H1 (cell line): ENCODE measurements at regions not wholly inside any gene's neighbourhood (a gene's known extent, or its start where the extent isn't known, plus 50 kb on each side); places are given as distances from the start of the nearest gene placed in this dataset.

Source experiments
- CTCF ChIA-PET: fragments of 300-600 bp; sonication (Branson Sonifier 250); formaldehyde crosslinking; loops from one replicate; lab custom pipeline; 2021; ENCODE audit not compliant: partially characterized antibody; lab: Charles Lee
- POLR2A ChIA-PET: fragments of 300-600 bp; sonication (Branson Sonifier 250); formaldehyde crosslinking; loops from one replicate; lab custom pipeline; 2021; ENCODE audit warnings: inconsistent platforms; ENCODE audit not compliant: partially characterized antibody; lab: Charles Lee
- DNase-seq, 2 experiments: peaks; one replicate each; pipeline versions ENCODE4 v3.0.0 to v3.0.0-alpha.2; 2010 to 2022; ENCODE audit warnings: low spot score in 2 of 2, low read depth in 1 of 2, mixed read lengths in 1 of 2
- FAIRE-seq: peaks from 2 replicates; lab custom pipeline; 2011; peaks lifted over from hg19 to GRCh38; lab: Jason Lieb, UNC
- H2AFZ ChIP-seq: 2 replicates; pipeline ENCODE4 v1.8.1; 2012; ENCODE audit warnings: low read length, inconsistent platforms
- H2AK5ac ChIP-seq: 2 replicates; pipeline ENCODE4 v1.6.1; 2013; ENCODE audit warnings: low read depth, low read length
- H2BK120ac ChIP-seq: replicated peaks from 2 replicates; pipeline ENCODE3; 2013; ENCODE audit warnings: low read depth, low read length, inconsistent platforms
- H2BK12ac ChIP-seq: 2 replicates; pipeline ENCODE4 v1.6.1; 2013; ENCODE audit warnings: low read depth, low read length
- H2BK15ac ChIP-seq: 2 replicates; pipeline ENCODE4 v1.6.1; 2013; ENCODE audit warnings: low read length
- H2BK20ac ChIP-seq: 2 replicates; pipeline ENCODE4 v1.6.1; 2013; ENCODE audit warnings: low read length
- H2BK5ac ChIP-seq: 2 replicates; pipeline ENCODE4 v1.6.1; 2013; ENCODE audit warnings: low read depth, low read length
- H3K14ac ChIP-seq: 2 replicates; pipeline ENCODE4 v1.6.1; 2013; ENCODE audit warnings: inconsistent platforms; ENCODE audit not compliant: insufficient read length
- H3K18ac ChIP-seq: 2 replicates; pipeline ENCODE4 v1.6.1; 2013; ENCODE audit warnings: low read length; ENCODE audit errors: extremely low read depth
- H3K23ac ChIP-seq: 2 replicates; pipeline ENCODE4 v1.6.1; 2013; ENCODE audit warnings: inconsistent platforms; ENCODE audit not compliant: insufficient read length
- H3K23me2 ChIP-seq: 2 replicates; pipeline ENCODE4 v1.6.1; 2013; ENCODE audit warnings: low read depth, low read length
- H3K27ac ChIP-seq: 2 replicates; pipeline ENCODE4 v1.6.1; 2011; ENCODE audit warnings: low read depth, low read length, inconsistent platforms
- H3K27me3 ChIP-seq, 4 experiments: replicated peaks in 1 of 4; 1 replicate in 1 of 4; 2 replicates in 3 of 4; pipeline versions ENCODE4 v1.6.1 to v1.8.1; 2011 to 2013; ENCODE audit warnings: low read length in 3 of 4, mild to moderate bottlenecking in 3 of 4, inconsistent platforms in 2 of 4, mixed read lengths in 2 of 4, moderate library complexity in 1 of 4; ENCODE audit not compliant: control insufficient read depth in 3 of 4, insufficient read depth in 3 of 4; ENCODE audit errors: extremely low read depth in 1 of 4
- H3K36me3 ChIP-seq, 4 experiments: 2 replicates each; pipeline versions ENCODE4 v1.6.1 to v1.8.1; 2011 to 2013; ENCODE audit warnings: mild to moderate bottlenecking in 4 of 4, low read length in 3 of 4, moderate library complexity in 2 of 4, control low read depth in 1 of 4, inconsistent platforms in 1 of 4; ENCODE audit not compliant: insufficient read depth in 4 of 4, control insufficient read depth in 2 of 4
- H3K4ac ChIP-seq: replicated peaks from 2 replicates; pipeline ENCODE3; 2013; ENCODE audit warnings: low read length, low read depth, mixed read lengths, inconsistent platforms; ENCODE audit not compliant: insufficient read length
- H3K4me1 ChIP-seq, 4 experiments: replicated peaks in 1 of 4; 1 replicate in 1 of 4; 2 replicates in 3 of 4; pipeline versions ENCODE4 v1.6.1 to v1.8.1; 2011 to 2013; ENCODE audit warnings: low read length in 3 of 4, inconsistent platforms in 2 of 4, mixed read lengths in 1 of 4; ENCODE audit not compliant: insufficient read depth in 4 of 4, control insufficient read depth in 3 of 4
- H3K4me2 ChIP-seq, 2 experiments: 2 replicates each; pipeline versions ENCODE4 v1.6.1 to v1.8.1; 2011 to 2013; ENCODE audit warnings: low read depth in 2 of 2, low read length in 2 of 2, control low read depth in 1 of 2, inconsistent platforms in 1 of 2, mild to moderate bottlenecking in 1 of 2; ENCODE audit not compliant: insufficient read depth in 1 of 2
- H3K4me3 ChIP-seq, 4 experiments: fragments of 200-600, 300-600 bp in 1 of 4; sonication (generic), shearing (Covaris generic), sonication (Bioruptor Twin) in 1 of 4; 2 replicates each; pipeline versions ENCODE4 v1.5.1 to v1.8.1; 2011 to 2016; ENCODE audit warnings: low read length in 4 of 4, low read depth in 3 of 4, control low read depth in 2 of 4, inconsistent platforms in 2 of 4, mild to moderate bottlenecking in 2 of 4, mixed read lengths in 1 of 4, moderate library complexity in 1 of 4; ENCODE audit not compliant: insufficient read depth in 2 of 4; ENCODE audit errors: extremely low read depth in 1 of 4
- H3K56ac ChIP-seq: replicated peaks from 2 replicates; pipeline ENCODE3; 2013; ENCODE audit warnings: low read depth, mild to moderate bottlenecking, mixed read lengths, low read length, inconsistent platforms; ENCODE audit not compliant: insufficient read length
- H3K79me1 ChIP-seq: 2 replicates; pipeline ENCODE4 v1.6.1; 2013; ENCODE audit warnings: low read depth, low read length, control low read depth
- H3K79me2 ChIP-seq, 2 experiments: 2 replicates each; pipeline versions ENCODE4 v1.6.1 to v1.8.1; 2012 to 2013; ENCODE audit warnings: low read length in 2 of 2, mild to moderate bottlenecking in 2 of 2, inconsistent platforms in 1 of 2; ENCODE audit not compliant: insufficient read depth in 2 of 2, control insufficient read depth in 1 of 2
- H3K9ac ChIP-seq, 4 experiments: replicated peaks in 1 of 4; 1 replicate in 1 of 4; 2 replicates in 3 of 4; pipeline versions ENCODE4 v1.6.1 to v1.8.1; 2011 to 2013; ENCODE audit warnings: low read depth in 3 of 4, low read length in 3 of 4, control low read depth in 2 of 4, mild to moderate bottlenecking in 2 of 4, moderate library complexity in 2 of 4, inconsistent platforms in 1 of 4; ENCODE audit errors: extremely low read depth in 1 of 4
- H3K9me3 ChIP-seq, 2 experiments: 2 replicates each; pipeline versions ENCODE4 v1.6.1 to v1.8.1; 2012 to 2013; ENCODE audit warnings: mild to moderate bottlenecking in 2 of 2, moderate library complexity in 2 of 2, control low read depth in 1 of 2, inconsistent platforms in 1 of 2, low read depth in 1 of 2, low read length in 1 of 2, mixed read lengths in 1 of 2; ENCODE audit not compliant: insufficient read depth in 2 of 2
- H4K20me1 ChIP-seq, 2 experiments: replicated peaks in 1 of 2; 2 replicates each; pipeline versions ENCODE3 to v1.8.1; 2011 to 2013; ENCODE audit warnings: inconsistent platforms in 2 of 2, low read length in 2 of 2, mild to moderate bottlenecking in 1 of 2; ENCODE audit not compliant: insufficient read depth in 2 of 2, control insufficient read depth in 1 of 2
- H4K5ac ChIP-seq: 2 replicates; pipeline ENCODE4 v1.6.1; 2013; ENCODE audit warnings: low read length, low read depth, mixed read lengths, inconsistent platforms; ENCODE audit not compliant: insufficient read length
- H4K8ac ChIP-seq: 2 replicates; pipeline ENCODE4 v1.8.0; 2013; ENCODE audit warnings: mild to moderate bottlenecking, moderate library complexity, low read length, inconsistent platforms; ENCODE audit not compliant: insufficient read depth; ENCODE audit errors: extremely low read depth
- H4K91ac ChIP-seq: replicated peaks from 2 replicates; pipeline ENCODE3; 2013; ENCODE audit warnings: low read length, mixed read lengths, inconsistent platforms; ENCODE audit not compliant: insufficient read length
- BCL11A ChIP-seq, 2 experiments: IDR thresholded peaks; one replicate each; pipeline ENCODE4 v1.6.1; 2011; ENCODE audit warnings: low read depth in 2 of 2, low read length in 2 of 2, mild to moderate bottlenecking in 2 of 2
- CBX5 ChIP-seq: fragments of 300-800, 300-1000 bp; sonication (generic); IDR thresholded peaks from 2 replicates; pipeline ENCODE4 v1.7.1; 2016; ENCODE audit warnings: antibody characterized with exemption, low read length, low read depth
- CBX8 ChIP-seq: fragments of 300-800, 300-1000 bp; sonication (generic); IDR thresholded peaks from 2 replicates; pipeline ENCODE4 v1.7.1; 2016; ENCODE audit warnings: low read depth, low read length, borderline replicate concordance
- CHD2 ChIP-seq: IDR thresholded peaks from 2 replicates; pipeline ENCODE4 v1.6.1; 2012; ENCODE audit warnings: low read length, improper control_type of control experiment
- CREB1 ChIP-seq: IDR thresholded peaks from 2 replicates; pipeline ENCODE4 v1.6.1; 2012; ENCODE audit warnings: inconsistent platforms
- CTBP2 ChIP-seq: IDR thresholded peaks from 2 replicates; pipeline ENCODE4 v1.7.0; 2011; ENCODE audit warnings: borderline replicate concordance, mild to moderate bottlenecking, moderate library complexity, mixed read lengths, low read length; ENCODE audit not compliant: insufficient read depth, insufficient read length
- EGR1 ChIP-seq: IDR thresholded peaks from 2 replicates; pipeline ENCODE4 v1.6.1; 2011; ENCODE audit warnings: low read depth, low read length, borderline replicate concordance
- FOSL1 ChIP-seq: IDR thresholded peaks from 2 replicates; pipeline ENCODE4 v1.6.1; 2011; ENCODE audit warnings: mild to moderate bottlenecking, low read depth, low read length, moderate library complexity; ENCODE audit not compliant: insufficient read depth
- SAP30 ChIP-seq: fragments of 300-600 bp; sonication (generic); IDR thresholded peaks from 2 replicates; pipeline ENCODE4 v1.7.1; 2012; ENCODE audit warnings: low read length, moderate library complexity, mild to moderate bottlenecking, inconsistent platforms; ENCODE audit not compliant: insufficient read depth, insufficient replicate concordance
- SIN3A ChIP-seq, 2 experiments: IDR thresholded peaks in 1 of 2; conservative IDR thresholded peaks in 1 of 2; 2 replicates each; pipeline ENCODE4 v1.6.1; 2011 to 2012; ENCODE audit warnings: low read length in 2 of 2, improper control_type of control experiment in 1 of 2, low read depth in 1 of 2, mild to moderate bottlenecking in 1 of 2
- SRF ChIP-seq: IDR thresholded peaks from 2 replicates; pipeline ENCODE4 v1.6.1; 2011; ENCODE audit warnings: mild to moderate bottlenecking, low read depth, low read length, moderate library complexity
- TAF1 ChIP-seq: IDR thresholded peaks from 2 replicates; pipeline ENCODE4 v1.6.1; 2011; ENCODE audit warnings: mild to moderate bottlenecking, low read depth, low read length
- WGBS, 2 experiments: shearing (Covaris generic) in 1 of 2; methylation state at CpG; one replicate each; pipeline versions ENCODE4 v1.1.6 to v1.1.7; 2013 to 2015; ENCODE audit warnings: low lambda C conversion rate in 2 of 2, mixed read lengths in 2 of 2, inconsistent platforms in 1 of 2, low coverage in 1 of 2, missing lambda C conversion rate in 1 of 2; ENCODE audit not compliant: insufficient replicate concordance in 2 of 2, insufficient coverage in 1 of 2, insufficient read length in 1 of 2; ENCODE audit errors: extremely low coverage in 1 of 2, missing lambda C conversion rate in 1 of 2; 5-methylcytosine and 5-hydroxymethylcytosine counted together
- TF ChIP-seq, protein P1 (sequence below): IDR thresholded peaks from 2 replicates; pipeline ENCODE4 v1.6.1; 2012; ENCODE audit warnings: inconsistent platforms

- Histone ChIP-seq H2BK120ac (peak overlapping the region; percentile 24), H4K5ac (no peak overlapping the region), H3K79me1 (no peaks in the 10 kb centered on the region), H2AFZ (no peak overlapping the region), H2BK15ac (no peak overlapping the region), H3K23me2 (no peaks in the 10 kb centered on the region), H3K4me3 (no peak overlapping the region)
- no peak for FAIRE-seq
- 100% methylated on average over 1 of the region's 1 CpG; no CpG with 5 or more reads in 1 of the 2 experiments for WGBS, 2 experiments
- POLR2A ChIA-PET = no interaction called here
- TF ChIP-seq SAP30 (no peak), BCL11A (IDR thresholded peaks at IDR 0.05; ENCODE audit: low read depth in 2 of 2, low read length in 2 of 2) (no peak), SRF (no peak), SIN3A (conservative IDR thresholded peaks at IDR 0.05 in 1 of 2, IDR thresholded peaks at IDR 0.05 in 1 of 2; ENCODE audit: low read depth in 1 of 2, low read length in 2 of 2) (no peak), FOSL1 (no peak), CBX5 (no peak), CTBP2 (no peak), TAF1 (no peak), CBX8 (no peak), EGR1 (no peak), CHD2 (no peak), CREB1 (no peak)
- TF ChIP-seq, protein P1, sequence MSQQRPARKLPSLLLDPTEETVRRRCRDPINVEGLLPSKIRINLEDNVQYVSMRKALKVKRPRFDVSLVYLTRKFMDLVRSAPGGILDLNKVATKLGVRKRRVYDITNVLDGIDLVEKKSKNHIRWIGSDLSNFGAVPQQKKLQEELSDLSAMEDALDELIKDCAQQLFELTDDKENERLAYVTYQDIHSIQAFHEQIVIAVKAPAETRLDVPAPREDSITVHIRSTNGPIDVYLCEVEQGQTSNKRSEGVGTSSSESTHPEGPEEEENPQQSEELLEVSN = no peak
- TF ChIP-seq, all 59 proteins: peak for 0
- Histone ChIP-seq H2BK12ac (no peak overlapping the region), H3K9ac (no peak overlapping the region), H4K8ac (no peak overlapping the region), H2BK20ac (no peak overlapping the region), H3K79me2 (no peaks in the 10 kb centered on the region), H3K18ac (no peak overlapping the region), H4K20me1 (no peaks in the 10 kb centered on the region), H2BK5ac (no peak overlapping the region), H3K56ac (no peak overlapping the region), H3K4ac (no peak overlapping the region), H3K9me3 (no peaks in the 10 kb centered on the region), H4K91ac (no peak overlapping the region), H3K27me3 (no peaks in the 10 kb centered on the region), H3K4me2 (no peak overlapping the region), H3K23ac (no peak overlapping the region), H3K36me3 (no peaks in the 10 kb centered on the region), H3K4me1 (peaks cover 6 to 13% (median 9%) of the 10 kb centered on the region in 4 experiments), H2AK5ac (no peak overlapping the region), H3K27ac (no peak overlapping the region), H3K14ac (no peak overlapping the region)
- no peak for DNase-seq
- CTCF ChIA-PET = interaction anchor here (5.7 kb wide), 1 partner anchor 13 kb away, joined by 31 read pairs; no protein-coding TSS in a partner anchor
These were observed 186.2 kb downstream of the REEP3 start for GRCh38 chr10:63707254-63707910.
